ENCODE measurements at regions not wholly inside any gene's neighbourhood (a gene's known extent, or its start where the extent isn't known, plus 50 kb on each side); places are given as distances from the start of the nearest gene placed in this dataset.

DNA sequence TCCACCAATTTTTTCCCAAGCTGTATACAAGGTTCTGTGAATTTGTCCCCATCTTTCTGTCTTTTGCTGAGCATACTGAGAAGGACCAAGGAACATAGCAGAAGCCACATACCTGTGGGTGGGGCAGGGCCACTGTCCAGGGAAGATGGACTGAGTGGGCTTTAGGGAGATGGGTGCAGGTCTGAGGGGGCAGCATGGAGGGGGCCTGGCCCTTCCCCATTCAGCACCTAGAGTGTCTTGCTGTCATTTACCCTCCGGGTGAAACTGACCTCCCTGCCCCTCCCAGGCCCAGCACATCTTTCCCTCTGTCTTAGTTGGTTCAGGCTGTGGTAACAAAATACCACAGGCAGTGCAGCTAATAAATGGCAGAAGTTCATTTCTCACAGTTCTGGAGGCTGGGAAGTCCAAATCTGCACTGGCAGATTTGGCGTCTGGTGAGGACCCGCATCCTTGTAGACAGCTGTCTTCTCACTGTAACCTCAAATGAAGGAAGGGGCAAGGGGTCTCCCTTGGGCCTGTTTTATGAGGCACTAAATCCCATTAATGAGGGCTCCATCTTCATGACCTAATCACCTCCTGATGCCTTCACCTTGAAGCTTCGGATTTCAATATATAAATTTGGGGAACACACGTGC lies 180.0 kb upstream of the SMAD3 start:
- H3K4me1 ChIP-seq (ENCODE audit: control insufficient read depth, insufficient read depth, low read length): peaks cover 20% of the 10 kb centered on the region
- POLR2A ChIA-PET (ENCODE audit: unreplicated experiment): no interaction called here
- no TSS peak for BruUV-seq (replicated peaks)

More for the DNA sequence above, 180.0 kb upstream of the SMAD3 start:
- TF ChIP-seq RCOR1 (IDR thresholded peaks at IDR 0.05; ENCODE audit: insufficient replicate concordance, low read length) (no peak), POLR2A (IDR thresholded peaks at IDR 0.05; ENCODE audit: low read depth, low read length) (no peak), SMC3 (IDR thresholded peaks at IDR 0.05; ENCODE audit: low read depth, low read length) (no peak)
- TF ChIP-seq, protein P1, sequence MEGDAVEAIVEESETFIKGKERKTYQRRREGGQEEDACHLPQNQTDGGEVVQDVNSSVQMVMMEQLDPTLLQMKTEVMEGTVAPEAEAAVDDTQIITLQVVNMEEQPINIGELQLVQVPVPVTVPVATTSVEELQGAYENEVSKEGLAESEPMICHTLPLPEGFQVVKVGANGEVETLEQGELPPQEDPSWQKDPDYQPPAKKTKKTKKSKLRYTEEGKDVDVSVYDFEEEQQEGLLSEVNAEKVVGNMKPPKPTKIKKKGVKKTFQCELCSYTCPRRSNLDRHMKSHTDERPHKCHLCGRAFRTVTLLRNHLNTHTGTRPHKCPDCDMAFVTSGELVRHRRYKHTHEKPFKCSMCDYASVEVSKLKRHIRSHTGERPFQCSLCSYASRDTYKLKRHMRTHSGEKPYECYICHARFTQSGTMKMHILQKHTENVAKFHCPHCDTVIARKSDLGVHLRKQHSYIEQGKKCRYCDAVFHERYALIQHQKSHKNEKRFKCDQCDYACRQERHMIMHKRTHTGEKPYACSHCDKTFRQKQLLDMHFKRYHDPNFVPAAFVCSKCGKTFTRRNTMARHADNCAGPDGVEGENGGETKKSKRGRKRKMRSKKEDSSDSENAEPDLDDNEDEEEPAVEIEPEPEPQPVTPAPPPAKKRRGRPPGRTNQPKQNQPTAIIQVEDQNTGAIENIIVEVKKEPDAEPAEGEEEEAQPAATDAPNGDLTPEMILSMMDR (conservative IDR thresholded peaks at IDR 0.05; ENCODE audit: low read depth, low read length): no peak
- in situ Hi-C loops (cut with MboI; ENCODE audit: low sequenced_read_pairs): no loop called here
- peaks cover 0 to 19% of the 10 kb centered on the region in 2 experiments; a peak in 2 of 4 replicates for H3K79me1 ChIP-seq (ENCODE audit: low read depth in 1 of 2, low read length in 2 of 2)
- WGBS, 2 experiments (ENCODE audit: extremely low coverage in 2 of 2, insufficient read length in 1 of 2): no CpG with 5 or more reads among the region's 5 CpGs
- intact Hi-C loops (cut with micrococcal nuclease): no loop called here
- H3K4me3 ChIP-seq (ENCODE audit: insufficient read depth, low read depth, low read length): no peak overlapping the region
- no peak overlapping the region for H3K27ac ChIP-seq (ENCODE audit: insufficient read depth, low read length)
- CTCF ChIA-PET: no interaction called here
- 0 out of 2 replicates have a peak, but pooled peaks cover 4% of the 10 kb centered on the region for H3K9me3 ChIP-seq (ENCODE audit: control insufficient read depth, insufficient read depth, low read length)
- no peak overlapping the region for H2BK5ac ChIP-seq (ENCODE audit: low read depth, low read length, poor library complexity, severe bottlenecking)
- no peak overlapping the region for H3K4ac ChIP-seq (ENCODE audit: low read depth, low read length)
- peak overlapping the region; percentile 42 for H2AK9ac ChIP-seq (replicated peaks; ENCODE audit: low read depth, low read length, poor library complexity)
- H4K8ac ChIP-seq (ENCODE audit: low read depth in 2 of 2, low read length in 2 of 2): no peak overlapping the region
- H3K36me3 ChIP-seq (ENCODE audit: control insufficient read depth, insufficient read depth, low read length): no peaks in the 10 kb centered on the region
- no peak overlapping the region for H2AFZ ChIP-seq (replicated peaks; ENCODE audit: low read length, poor library complexity)
- H3K9me1 ChIP-seq (ENCODE audit: insufficient read depth, low read length): peaks cover 22% of the 10 kb centered on the region
- H3K14ac ChIP-seq (replicated peaks; ENCODE audit: low read depth, low read length): no peak overlapping the region
- peak overlapping the region; percentile 71; the same call in 1 of the 2 replicates for H4K91ac ChIP-seq (ENCODE audit: insufficient read depth, low read depth, low read length)
- no peak for DNase-seq
- H3K4me2 ChIP-seq (ENCODE audit: low read depth, low read length): no peak overlapping the region
- H2BK120ac ChIP-seq (ENCODE audit: low read depth, low read length): no peak overlapping the region
- H2BK15ac ChIP-seq (ENCODE audit: low read depth, low read length): 0 out of 3 replicates have a peak overlapping the region, but pooled peaks have one; percentile 71
- peak overlapping the region; percentile 33 for H2BK20ac ChIP-seq (ENCODE audit: low read depth, low read length)
- no peak overlapping the region for H3K9ac ChIP-seq (ENCODE audit: low read depth, low read length)
- no peak overlapping the region for H3K23ac ChIP-seq (ENCODE audit: low read depth, low read length)
- no peaks in the 10 kb centered on the region for H4K20me1 ChIP-seq (ENCODE audit: insufficient read depth, low read length)
- no peak overlapping the region for H3K56ac ChIP-seq (ENCODE audit: extremely low read depth, insufficient read depth, low read length)
- ATAC-seq (ENCODE audit: low read depth): no peak
- H3K18ac ChIP-seq (ENCODE audit: low read depth, low read length): no peak overlapping the region
- peak overlapping the region; percentile 71 for H2AK5ac ChIP-seq (ENCODE audit: low read depth, low read length)
- dilution Hi-C loops (cut with HindIII; ENCODE audit: low sequenced_read_pairs, unreplicated experiment): no loop called here
- no peak overlapping the region for H4K5ac ChIP-seq (ENCODE audit: low read depth, low read length)
- H3K27me3 ChIP-seq (ENCODE audit: control insufficient read depth, insufficient read depth, low read length): no peaks in the 10 kb centered on the region
